A549 (cell line): ENCODE measurements at regions not wholly inside any gene's neighbourhood (a gene's known extent, or its start where the extent isn't known, plus 50 kb on each side); places are given as distances from the start of the nearest gene placed in this dataset.

Experiments used
- CHD2 ChIP-seq: fragments of 150-350 bp; IDR thresholded peaks from 2 replicates; pipeline ENCODE4 v1.6.1; 2014; ENCODE audit warnings: low read length; ENCODE audit not compliant: partially characterized antibody
- CTCF ChIP-seq: fragments of >200 bp; sonication (Bioruptor Twin); formaldehyde crosslinking; IDR thresholded peaks from 3 replicates; pipeline ENCODE4 v1.5.1; 2016
- EHMT2 ChIP-seq: fragments of 200-600 bp; sonication (generic); IDR thresholded peaks from 2 replicates; pipeline ENCODE4 v1.6.1; 2016; ENCODE audit warnings: antibody characterized with exemption, low read depth, mild to moderate bottlenecking, moderate library complexity
- EP300 ChIP-seq, 2 experiments: fragments of >200 bp; sonication (Bioruptor Twin); formaldehyde crosslinking; IDR thresholded peaks; 2 replicates in 1 of 2; 3 replicates in 1 of 2; pipeline ENCODE4 v1.6.1; 2016 to 2017
- ESRRA ChIP-seq: fragments of 150-350 bp; IDR thresholded peaks from 2 replicates; pipeline ENCODE4 v1.6.1; 2014; ENCODE audit warnings: mild to moderate bottlenecking, low read length, borderline replicate concordance
- POLR2A ChIP-seq: IDR thresholded peaks from 2 replicates; pipeline ENCODE4 v1.6.1; 2012; ENCODE audit warnings: mild to moderate bottlenecking, low read length
- RARB ChIP-seq: fragments of 250-450 bp; sonication (Bioruptor Pico); IDR thresholded peaks from 2 replicates; pipeline ENCODE4 v1.8.0; 2021; ENCODE audit warnings: mild to moderate bottlenecking, moderate library complexity
- TF ChIP-seq, protein P1 (sequence below): fragments of >200 bp; sonication (Bioruptor Twin); formaldehyde crosslinking; IDR thresholded peaks from 3 replicates; pipeline ENCODE4 v1.6.1; 2016
- TF ChIP-seq, protein P2 (sequence below): fragments of 200-600 bp; sonication (generic); IDR thresholded peaks from 2 replicates; pipeline ENCODE4 v1.6.1; 2016; ENCODE audit warnings: antibody characterized with exemption, mild to moderate bottlenecking, moderate library complexity

- TF ChIP-seq CTCF (no peak), EHMT2 (no peak), POLR2A (no peak), RARB (CRISPR knock-in tag) (no peak), CHD2 (no peak), ESRRA (no peak), EP300 (IDR thresholded peaks at IDR 0.05) (no peak)
- TF ChIP-seq, protein P1, sequence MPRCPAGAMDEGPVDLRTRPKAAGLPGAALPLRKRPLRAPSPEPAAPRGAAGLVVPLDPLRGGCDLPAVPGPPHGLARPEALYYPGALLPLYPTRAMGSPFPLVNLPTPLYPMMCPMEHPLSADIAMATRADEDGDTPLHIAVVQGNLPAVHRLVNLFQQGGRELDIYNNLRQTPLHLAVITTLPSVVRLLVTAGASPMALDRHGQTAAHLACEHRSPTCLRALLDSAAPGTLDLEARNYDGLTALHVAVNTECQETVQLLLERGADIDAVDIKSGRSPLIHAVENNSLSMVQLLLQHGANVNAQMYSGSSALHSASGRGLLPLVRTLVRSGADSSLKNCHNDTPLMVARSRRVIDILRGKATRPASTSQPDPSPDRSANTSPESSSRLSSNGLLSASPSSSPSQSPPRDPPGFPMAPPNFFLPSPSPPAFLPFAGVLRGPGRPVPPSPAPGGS = no peak
- TF ChIP-seq, protein P2, sequence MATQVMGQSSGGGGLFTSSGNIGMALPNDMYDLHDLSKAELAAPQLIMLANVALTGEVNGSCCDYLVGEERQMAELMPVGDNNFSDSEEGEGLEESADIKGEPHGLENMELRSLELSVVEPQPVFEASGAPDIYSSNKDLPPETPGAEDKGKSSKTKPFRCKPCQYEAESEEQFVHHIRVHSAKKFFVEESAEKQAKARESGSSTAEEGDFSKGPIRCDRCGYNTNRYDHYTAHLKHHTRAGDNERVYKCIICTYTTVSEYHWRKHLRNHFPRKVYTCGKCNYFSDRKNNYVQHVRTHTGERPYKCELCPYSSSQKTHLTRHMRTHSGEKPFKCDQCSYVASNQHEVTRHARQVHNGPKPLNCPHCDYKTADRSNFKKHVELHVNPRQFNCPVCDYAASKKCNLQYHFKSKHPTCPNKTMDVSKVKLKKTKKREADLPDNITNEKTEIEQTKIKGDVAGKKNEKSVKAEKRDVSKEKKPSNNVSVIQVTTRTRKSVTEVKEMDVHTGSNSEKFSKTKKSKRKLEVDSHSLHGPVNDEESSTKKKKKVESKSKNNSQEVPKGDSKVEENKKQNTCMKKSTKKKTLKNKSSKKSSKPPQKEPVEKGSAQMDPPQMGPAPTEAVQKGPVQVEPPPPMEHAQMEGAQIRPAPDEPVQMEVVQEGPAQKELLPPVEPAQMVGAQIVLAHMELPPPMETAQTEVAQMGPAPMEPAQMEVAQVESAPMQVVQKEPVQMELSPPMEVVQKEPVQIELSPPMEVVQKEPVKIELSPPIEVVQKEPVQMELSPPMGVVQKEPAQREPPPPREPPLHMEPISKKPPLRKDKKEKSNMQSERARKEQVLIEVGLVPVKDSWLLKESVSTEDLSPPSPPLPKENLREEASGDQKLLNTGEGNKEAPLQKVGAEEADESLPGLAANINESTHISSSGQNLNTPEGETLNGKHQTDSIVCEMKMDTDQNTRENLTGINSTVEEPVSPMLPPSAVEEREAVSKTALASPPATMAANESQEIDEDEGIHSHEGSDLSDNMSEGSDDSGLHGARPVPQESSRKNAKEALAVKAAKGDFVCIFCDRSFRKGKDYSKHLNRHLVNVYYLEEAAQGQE = no peak
These were observed 543.0 kb downstream of the TNS1 start for GRCh38 chr2:217459680-217460405.
